Sigmoid colon (tissue), 6 donors: ENCODE measurements at regions not wholly inside any gene's neighbourhood (a gene's known extent, or its start where the extent isn't known, plus 50 kb on each side); places are given as distances from the start of the nearest gene placed in this dataset.

Experiments
- DNase-seq: peaks from one replicate; pipeline ENCODE4 v3.0.0-alpha.2; 2019
- H3K27ac ChIP-seq, 4 donors: fragments of 200-600 bp; sonication (generic); one replicate each; pipeline ENCODE4 v1.5.1; 2016 to 2019; ENCODE audit warnings: mild to moderate bottlenecking in 1 of 4
- H3K27me3 ChIP-seq, 3 donors: fragments of 200-600 bp; sonication (generic); one replicate each; pipeline ENCODE4 v1.5.1; 2019; ENCODE audit warnings: mild to moderate bottlenecking in 1 of 3
- H3K36me3 ChIP-seq, 4 donors: fragments of 200-600 bp; sonication (generic); one replicate each; pipeline ENCODE4 v1.5.1; 2016 to 2019
- H3K4me1 ChIP-seq, 4 donors: fragments of 200-600 bp; sonication (generic); one replicate each; pipeline ENCODE4 v1.5.1; 2017 to 2019
- H3K4me3 ChIP-seq, 4 donors: fragments of 200-600 bp; sonication (generic); one replicate each; pipeline ENCODE4 v1.5.1; 2017 to 2019; ENCODE audit warnings: mild to moderate bottlenecking in 2 of 4, moderate library complexity in 1 of 4
- H3K9me3 ChIP-seq, 4 donors: fragments of 200-600 bp in 3 of 4; sonication (generic) in 3 of 4; one replicate each; pipeline versions ENCODE4 v1.5.1 to v1.6.1; 2013 to 2019
- EP300 ChIP-seq, 4 donors: sonication (generic); formaldehyde crosslinking; IDR thresholded peaks; one replicate each; pipeline ENCODE4 v1.6.1; 2017; ENCODE audit warnings: antibody characterized with exemption in 4 of 4
- POLR2A ChIP-seq, 2 donors: fragments of 450-650 bp; IDR thresholded peaks; one replicate each; pipeline ENCODE4 v1.6.1; 2016; ENCODE audit warnings: antibody characterized with exemption in 2 of 2, mild to moderate bottlenecking in 2 of 2, moderate library complexity in 2 of 2
- POLR2AphosphoS5 ChIP-seq, 4 donors: sonication (generic); formaldehyde crosslinking; IDR thresholded peaks; one replicate each; pipeline ENCODE4 v1.6.1; 2017; ENCODE audit warnings: antibody characterized with exemption in 4 of 4
- WGBS, 2 donors: extraction: QIAGEN DNeasy Blood & Tissue Kit; methylation state at CpG; one replicate each; pipeline ENCODE4 v1.1.7; 2013; 5-methylcytosine and 5-hydroxymethylcytosine counted together
- intact Hi-C: fragments of 100-400 bp; cut with DNase I; formaldehyde crosslinking; loops from one replicate; pipeline ENCODE4 v1.15.1; 2023
- TF ChIP-seq, protein P1 (sequence below), 4 experiments: fragments of 450-650 bp in 3 of 4; fragments of 200-600 bp in 1 of 4; IDR thresholded peaks; one replicate each; pipeline ENCODE4 v1.5.1; 2016 to 2019; ENCODE audit warnings: antibody characterized with exemption in 4 of 4, mild to moderate bottlenecking in 3 of 4, moderate library complexity in 2 of 4
- donor health status: healthy with polysubstance abuse.
- donor health status: healthy.

- Histone ChIP-seq H3K4me1 (peaks cover 0 to 11% (median 3%) of the 10 kb centered on the region in 4 donors), H3K36me3 (no peaks in the 10 kb centered on the region), H3K27me3 (no peaks in the 10 kb centered on the region), H3K9me3 (no peaks in the 10 kb centered on the region), H3K27ac (no peak overlapping the region), H3K4me3 (no peak overlapping the region)
- no peak for DNase-seq
- TF ChIP-seq, protein P1, sequence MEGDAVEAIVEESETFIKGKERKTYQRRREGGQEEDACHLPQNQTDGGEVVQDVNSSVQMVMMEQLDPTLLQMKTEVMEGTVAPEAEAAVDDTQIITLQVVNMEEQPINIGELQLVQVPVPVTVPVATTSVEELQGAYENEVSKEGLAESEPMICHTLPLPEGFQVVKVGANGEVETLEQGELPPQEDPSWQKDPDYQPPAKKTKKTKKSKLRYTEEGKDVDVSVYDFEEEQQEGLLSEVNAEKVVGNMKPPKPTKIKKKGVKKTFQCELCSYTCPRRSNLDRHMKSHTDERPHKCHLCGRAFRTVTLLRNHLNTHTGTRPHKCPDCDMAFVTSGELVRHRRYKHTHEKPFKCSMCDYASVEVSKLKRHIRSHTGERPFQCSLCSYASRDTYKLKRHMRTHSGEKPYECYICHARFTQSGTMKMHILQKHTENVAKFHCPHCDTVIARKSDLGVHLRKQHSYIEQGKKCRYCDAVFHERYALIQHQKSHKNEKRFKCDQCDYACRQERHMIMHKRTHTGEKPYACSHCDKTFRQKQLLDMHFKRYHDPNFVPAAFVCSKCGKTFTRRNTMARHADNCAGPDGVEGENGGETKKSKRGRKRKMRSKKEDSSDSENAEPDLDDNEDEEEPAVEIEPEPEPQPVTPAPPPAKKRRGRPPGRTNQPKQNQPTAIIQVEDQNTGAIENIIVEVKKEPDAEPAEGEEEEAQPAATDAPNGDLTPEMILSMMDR (IDR thresholded peaks at IDR 0.05), result no peak
- TF ChIP-seq EP300 (IDR thresholded peaks at IDR 0.05), result no peak
- no peak for TF ChIP-seq POLR2A (IDR thresholded peaks at IDR 0.05)
- TF ChIP-seq POLR2AphosphoS5 (IDR thresholded peaks at IDR 0.05), result no peak
- intact Hi-C loops, result no loop called here
Observed at GRCh38 chr1:56213068-56213467, 366.3 kb downstream of the PLPP3 start.

- TF ChIP-seq POLR2AphosphoS5 (IDR thresholded peaks at IDR 0.05), result no peak
- TF ChIP-seq EP300 (IDR thresholded peaks at IDR 0.05), result no peak
- TF ChIP-seq, protein P1 (IDR thresholded peaks at IDR 0.05), result no peak
- TF ChIP-seq POLR2A (IDR thresholded peaks at IDR 0.05), result no peak
- no peak for DNase-seq
- no peak overlapping the region for H3K27ac ChIP-seq
- no peak overlapping the region for H3K4me3 ChIP-seq
- no peaks in the 10 kb centered on the region for H3K27me3 ChIP-seq
- 89 to 92% methylated on average over 2 of the region's 2 CpGs for WGBS, 2 donors
- peaks cover 0 to 3% (median 1%) of the 10 kb centered on the region in 4 donors for H3K9me3 ChIP-seq
- H3K4me1 ChIP-seq, result peaks cover 0 to 11% (median 3%) of the 10 kb centered on the region in 4 donors
- intact Hi-C loops, result no loop called here
- no peaks in the 10 kb centered on the region for H3K36me3 ChIP-seq
Observed at GRCh38 chr1:56212143-56212542, 367.2 kb downstream of the PLPP3 start.

DNA sequence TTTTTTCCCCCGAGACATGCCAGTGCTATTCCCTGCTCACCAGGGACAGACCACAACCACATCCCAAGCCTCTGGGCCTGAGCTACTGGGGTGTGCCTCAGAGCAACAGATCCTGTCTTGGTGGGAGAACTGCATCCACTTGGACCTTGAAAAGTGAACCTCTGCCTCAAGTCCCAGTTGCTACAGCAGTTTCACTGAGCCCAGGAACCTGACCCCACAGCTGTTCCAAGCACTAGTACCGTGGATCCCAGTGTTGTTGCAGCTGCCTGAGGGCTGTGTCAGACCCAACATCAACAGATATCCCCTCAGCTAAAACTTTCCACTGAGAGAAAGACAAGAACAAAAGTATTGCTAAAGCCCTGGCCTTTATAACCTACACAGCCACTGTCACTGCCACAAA lies 373.0 kb downstream of the PLPP3 start:
- WGBS, 2 donors, result 75 to 89% methylated on average over 2 of the region's 2 CpGs
- Histone ChIP-seq H3K4me1 (peaks cover 0 to 10% (median 0%) of the 10 kb centered on the region in 4 donors), H3K4me3 (no peak overlapping the region), H3K27ac (no peak overlapping the region), H3K36me3 (no peaks in the 10 kb centered on the region), H3K9me3 (peaks cover 0 to 3% (median 1%) of the 10 kb centered on the region in 4 donors), H3K27me3 (no peaks in the 10 kb centered on the region)
- intact Hi-C loops, result no loop called here
- no peak for DNase-seq
- TF ChIP-seq EP300 (IDR thresholded peaks at IDR 0.05), result no peak
- TF ChIP-seq POLR2AphosphoS5 (IDR thresholded peaks at IDR 0.05), result no peak
- no peak for TF ChIP-seq POLR2A (IDR thresholded peaks at IDR 0.05)
- TF ChIP-seq, protein P1 (IDR thresholded peaks at IDR 0.05), result no peak

- DNase-seq, result no peak
- 89 to 91% methylated on average over 1 of the region's 1 CpG for WGBS, 2 donors
- peaks cover 0 to 3% (median 1%) of the 10 kb centered on the region in 4 donors for H3K9me3 ChIP-seq
- intact Hi-C loops, result no loop called here
- no peak overlapping the region for H3K4me3 ChIP-seq
- H3K4me1 ChIP-seq, result peaks cover 0 to 10% (median 0%) of the 10 kb centered on the region in 4 donors
- H3K27me3 ChIP-seq, result no peaks in the 10 kb centered on the region
- H3K36me3 ChIP-seq, result no peaks in the 10 kb centered on the region
- TF ChIP-seq POLR2AphosphoS5 (IDR thresholded peaks at IDR 0.05) (no peak), POLR2A (IDR thresholded peaks at IDR 0.05) (no peak), EP300 (IDR thresholded peaks at IDR 0.05) (no peak)
- TF ChIP-seq, protein P1 (IDR thresholded peaks at IDR 0.05), result no peak
- H3K27ac ChIP-seq, result no peak overlapping the region
Observed at GRCh38 chr1:56204206-56204605, 375.2 kb downstream of the PLPP3 start.
